PC-9 (cell line): ENCODE measurements at regions not wholly inside any gene's neighbourhood (a gene's known extent, or its start where the extent isn't known, plus 50 kb on each side); places are given as distances from the start of the nearest gene placed in this dataset.

Experiments
- CTCF ChIP-seq: fragments of 200-600 bp; sonication (generic); conservative IDR thresholded peaks from 2 replicates; pipeline ENCODE4 v1.6.1; 2017; ENCODE audit warnings: mixed run types, antibody characterized with exemption, mild to moderate bottlenecking, moderate library complexity
- EZH2 ChIP-seq: fragments of 200-600 bp; sonication (generic); IDR thresholded peaks from 2 replicates; pipeline ENCODE4 v1.8.0; 2017; ENCODE audit warnings: antibody characterized with exemption, low read depth

GRCh38 chr4:94063084-94063483 lies 144.6 kb upstream of the SMARCAD1 start:
- TF ChIP-seq CTCF (no peak), EZH2 (no peak)
